Activated T-helper 17 cell treated with anti-CD3 and anti-CD28 coated beads, Interleukin-2, amount 50 U/mL, for 72 hours (primary cell): ENCODE measurements at regions not wholly inside any gene's neighbourhood (a gene's known extent, or its start where the extent isn't known, plus 50 kb on each side); places are given as distances from the start of the nearest gene placed in this dataset.
A peak's percentile ranks its signal among the peaks of the same experiment; 100 is the strongest.

ENCODE experiments used
- ATAC-seq: fragments of 150-1000 bp; cut with Tn5 transposase; replicated peaks from 2 replicates; pipeline ENCODE4 v1.10.0; 2021; ENCODE audit warnings: mild to moderate bottlenecking, moderate library complexity
- H3K27ac Mint-ChIP-seq: one replicate; pipeline ENCODE4 v1.8.0; 2022; ENCODE audit warnings: mixed read lengths
- H3K27me3 Mint-ChIP-seq: one replicate; pipeline ENCODE4 v1.8.0; 2022; ENCODE audit warnings: mixed read lengths
- H3K36me3 Mint-ChIP-seq: one replicate; pipeline ENCODE4 v1.8.0; 2022; ENCODE audit warnings: low read depth, mild to moderate bottlenecking, mixed read lengths
- H3K4me1 Mint-ChIP-seq: one replicate; pipeline ENCODE4 v1.8.0; 2022; ENCODE audit warnings: mixed read lengths
- H3K4me3 Mint-ChIP-seq: one replicate; pipeline ENCODE4 v1.8.0; 2022; ENCODE audit warnings: mild to moderate bottlenecking, mixed read lengths
- H3K9me3 Mint-ChIP-seq: one replicate; pipeline ENCODE4 v1.8.0; 2022; ENCODE audit warnings: mixed read lengths

DNA sequence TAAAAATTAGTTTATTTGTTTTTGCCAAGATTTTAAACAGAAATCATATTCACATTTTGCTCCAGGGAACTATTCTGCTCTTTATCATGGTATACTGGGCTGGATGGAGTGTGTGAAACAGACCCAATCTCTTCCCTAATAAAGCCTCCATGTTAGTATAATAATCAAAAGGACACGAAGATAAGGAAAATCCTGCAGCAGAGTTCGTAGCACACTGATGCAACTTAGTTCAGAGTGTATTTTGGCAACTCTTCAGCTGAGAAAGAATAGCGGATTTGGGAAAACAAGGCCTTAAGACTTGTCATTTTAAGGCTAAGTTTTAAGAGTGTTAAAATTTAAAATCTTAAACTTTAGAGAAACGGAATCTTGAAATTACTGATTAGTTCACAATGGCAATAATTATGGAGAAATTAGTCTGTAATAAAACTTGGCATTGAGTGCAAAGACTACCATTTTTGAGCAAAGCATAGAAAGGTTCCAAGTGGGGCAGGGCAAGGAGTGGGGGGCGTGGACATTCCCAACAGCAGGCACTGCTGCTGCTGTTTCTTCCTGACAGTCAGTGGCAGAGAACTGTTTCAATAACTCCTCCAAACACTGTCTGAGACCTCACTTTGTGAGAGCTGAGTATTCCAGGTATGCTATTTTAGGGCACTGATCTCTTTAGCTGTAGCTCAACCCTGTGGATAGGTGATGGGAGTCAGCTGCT is 225.0 kb downstream of the HRH4 start:
- no peak overlapping the region for H3K27ac Mint-ChIP-seq
- ATAC-seq, result no peak
- H3K36me3 Mint-ChIP-seq, result no peaks in the 10 kb centered on the region
- no peak overlapping the region for H3K4me3 Mint-ChIP-seq
- H3K27me3 Mint-ChIP-seq, result peaks cover 8% of the 10 kb centered on the region
- no peaks in the 10 kb centered on the region for H3K9me3 Mint-ChIP-seq
- no peaks in the 10 kb centered on the region for H3K4me1 Mint-ChIP-seq

DNA sequence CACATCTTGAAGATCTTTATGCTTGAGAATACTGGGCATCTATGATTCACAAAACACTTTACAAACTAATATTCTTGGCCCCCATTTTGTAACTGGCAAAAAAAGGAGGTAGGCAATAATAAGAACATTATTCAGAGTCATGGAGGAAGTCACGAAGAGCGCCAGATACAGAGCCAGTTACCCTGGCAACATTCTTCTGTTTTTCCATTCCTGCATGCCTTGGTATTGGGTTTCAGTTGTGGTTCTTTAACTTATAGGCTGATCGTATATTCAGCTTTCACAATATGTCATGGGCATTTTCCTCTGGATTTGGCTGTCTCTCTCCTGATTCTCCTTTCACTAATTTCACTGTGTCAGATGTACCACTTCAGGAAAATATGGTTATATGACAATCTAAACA is 234.7 kb downstream of the HRH4 start:
- Mint-ChIP-seq H3K36me3 (no peaks in the 10 kb centered on the region), H3K4me3 (no peak overlapping the region), H3K27ac (no peak overlapping the region), H3K27me3 (peaks cover 25% of the 10 kb centered on the region), H3K9me3 (peaks cover 15% of the 10 kb centered on the region), H3K4me1 (no peaks in the 10 kb centered on the region)
- ATAC-seq, result no peak

GRCh38 chr18:24702001-24702515 is 241.6 kb downstream of the HRH4 start:
- H3K36me3 Mint-ChIP-seq, result no peaks in the 10 kb centered on the region
- peaks cover 44% of the 10 kb centered on the region for H3K27me3 Mint-ChIP-seq
- no peak overlapping the region for H3K27ac Mint-ChIP-seq
- no peaks in the 10 kb centered on the region for H3K4me1 Mint-ChIP-seq
- no peak overlapping the region for H3K4me3 Mint-ChIP-seq
- H3K9me3 Mint-ChIP-seq, result peaks cover 7% of the 10 kb centered on the region
- ATAC-seq, result no peak

DNA sequence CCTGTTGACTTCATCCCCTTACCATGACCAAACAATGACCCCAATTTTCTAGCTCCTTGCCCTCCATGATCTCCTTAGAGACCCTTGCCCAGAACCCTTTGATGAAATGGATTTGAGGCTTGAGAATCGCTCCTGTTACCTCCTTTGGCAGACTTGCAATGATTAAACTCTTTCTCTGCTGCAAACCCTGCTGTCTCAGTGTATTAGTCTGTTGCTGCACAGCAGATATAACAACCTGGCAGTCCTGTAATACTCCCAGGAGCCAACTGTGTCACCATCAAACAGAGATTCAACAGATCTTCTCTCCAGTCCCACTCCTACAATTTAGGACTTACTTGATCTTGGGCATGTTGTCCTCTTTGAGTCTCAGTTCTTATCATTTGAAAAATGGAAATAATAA is 242.9 kb downstream of the HRH4 start:
- peaks cover 7% of the 10 kb centered on the region for H3K9me3 Mint-ChIP-seq
- H3K4me1 Mint-ChIP-seq, result no peaks in the 10 kb centered on the region
- no peak for ATAC-seq
- H3K27me3 Mint-ChIP-seq, result peaks cover 41% of the 10 kb centered on the region
- no peaks in the 10 kb centered on the region for H3K36me3 Mint-ChIP-seq
- H3K27ac Mint-ChIP-seq, result no peak overlapping the region
- no peak overlapping the region for H3K4me3 Mint-ChIP-seq

DNA sequence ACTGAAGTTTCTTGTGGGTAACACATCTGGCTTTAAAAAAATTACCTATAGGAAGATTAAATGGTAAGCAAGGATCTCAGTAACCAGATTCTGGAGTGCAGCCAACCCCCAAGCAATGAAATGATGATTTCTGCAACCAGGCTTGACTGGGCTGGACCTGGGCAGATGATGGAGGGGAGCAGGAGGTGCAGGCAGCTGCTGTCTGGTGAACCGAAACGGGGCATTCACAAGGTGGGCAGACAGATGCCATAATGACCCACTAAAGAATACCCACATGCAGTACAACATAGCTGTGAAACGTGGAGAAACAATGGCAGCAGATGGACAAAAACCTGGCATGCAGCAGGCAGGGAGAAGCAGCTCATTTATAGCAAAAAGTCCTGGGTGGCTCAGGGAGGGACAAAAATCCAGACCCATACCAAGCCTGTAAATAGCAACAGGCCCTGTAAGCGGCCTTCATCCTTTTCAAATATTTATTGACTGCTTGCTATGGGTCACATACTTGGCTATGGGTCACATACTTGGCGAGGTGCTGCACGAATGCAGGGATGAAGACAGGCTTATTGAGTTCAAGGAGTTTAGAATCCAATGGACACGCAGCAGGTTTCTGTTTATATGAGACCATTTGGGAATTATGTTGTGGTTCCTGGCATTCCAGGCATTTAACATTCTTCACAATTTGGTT is 244.7 kb downstream of the HRH4 start:
- H3K4me1 Mint-ChIP-seq, result no peaks in the 10 kb centered on the region
- H3K36me3 Mint-ChIP-seq, result no peaks in the 10 kb centered on the region
- H3K27me3 Mint-ChIP-seq, result peaks cover 26% of the 10 kb centered on the region
- H3K4me3 Mint-ChIP-seq, result no peak overlapping the region
- no peak for ATAC-seq
- peaks cover 7% of the 10 kb centered on the region for H3K9me3 Mint-ChIP-seq
- no peak overlapping the region for H3K27ac Mint-ChIP-seq

DNA sequence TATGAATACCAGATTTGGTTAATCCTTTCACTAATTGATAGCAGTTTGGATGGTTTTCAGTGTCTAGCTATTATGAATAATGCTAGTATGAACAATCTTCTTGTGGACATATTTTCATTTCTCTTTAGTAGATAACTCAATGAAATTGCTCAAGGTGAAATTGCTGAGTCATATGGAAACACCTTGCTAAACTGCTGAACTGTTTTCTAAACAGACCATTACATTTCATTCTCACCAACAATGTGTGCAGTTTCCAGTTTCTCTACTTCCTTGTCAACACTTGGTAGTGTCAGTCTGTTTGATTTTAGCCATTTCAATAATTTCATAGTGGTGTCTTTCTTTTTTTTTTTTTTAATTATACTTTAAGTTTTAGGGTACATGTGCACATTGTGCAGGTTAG is 250.0 kb downstream of the HRH4 start:
- no peaks in the 10 kb centered on the region for H3K36me3 Mint-ChIP-seq

GRCh38 chr18:24719791-24720190 is 259.4 kb downstream of the HRH4 start:
- H3K4me1 Mint-ChIP-seq, result no peaks in the 10 kb centered on the region
- H3K4me3 Mint-ChIP-seq, result no peak overlapping the region
- no peak overlapping the region for H3K27ac Mint-ChIP-seq
- H3K36me3 Mint-ChIP-seq, result no peaks in the 10 kb centered on the region
- H3K27me3 Mint-ChIP-seq, result peaks cover 30% of the 10 kb centered on the region
- no peaks in the 10 kb centered on the region for H3K9me3 Mint-ChIP-seq
- no peak for ATAC-seq

More for the DNA sequence above, 250.0 kb downstream of the HRH4 start:
- Mint-ChIP-seq H3K9me3 (no peaks in the 10 kb centered on the region), H3K4me3 (no peak overlapping the region), H3K4me1 (no peaks in the 10 kb centered on the region), H3K27me3 (peaks cover 4% of the 10 kb centered on the region), H3K27ac (no peak overlapping the region)
- peak; percentile 21 for ATAC-seq

GRCh38 chr18:24721388-24721787 is 261.0 kb downstream of the HRH4 start:
- Mint-ChIP-seq H3K27ac (no peak overlapping the region), H3K27me3 (peaks cover 30% of the 10 kb centered on the region), H3K36me3 (no peaks in the 10 kb centered on the region)

GRCh38 chr18:24725644-24726415 is 265.4 kb downstream of the HRH4 start:
- H3K4me1 Mint-ChIP-seq, result no peaks in the 10 kb centered on the region
- no peak overlapping the region for H3K27ac Mint-ChIP-seq
- no peak for ATAC-seq
- no peaks in the 10 kb centered on the region for H3K36me3 Mint-ChIP-seq
- no peaks in the 10 kb centered on the region for H3K9me3 Mint-ChIP-seq
- no peak overlapping the region for H3K4me3 Mint-ChIP-seq
- peaks cover 25% of the 10 kb centered on the region for H3K27me3 Mint-ChIP-seq

More at GRCh38 chr18:24721388-24721787, 261.0 kb downstream of the HRH4 start:
- Mint-ChIP-seq H3K4me3 (no peak overlapping the region), H3K4me1 (no peaks in the 10 kb centered on the region), H3K9me3 (no peaks in the 10 kb centered on the region)
- ATAC-seq, result no peak

DNA sequence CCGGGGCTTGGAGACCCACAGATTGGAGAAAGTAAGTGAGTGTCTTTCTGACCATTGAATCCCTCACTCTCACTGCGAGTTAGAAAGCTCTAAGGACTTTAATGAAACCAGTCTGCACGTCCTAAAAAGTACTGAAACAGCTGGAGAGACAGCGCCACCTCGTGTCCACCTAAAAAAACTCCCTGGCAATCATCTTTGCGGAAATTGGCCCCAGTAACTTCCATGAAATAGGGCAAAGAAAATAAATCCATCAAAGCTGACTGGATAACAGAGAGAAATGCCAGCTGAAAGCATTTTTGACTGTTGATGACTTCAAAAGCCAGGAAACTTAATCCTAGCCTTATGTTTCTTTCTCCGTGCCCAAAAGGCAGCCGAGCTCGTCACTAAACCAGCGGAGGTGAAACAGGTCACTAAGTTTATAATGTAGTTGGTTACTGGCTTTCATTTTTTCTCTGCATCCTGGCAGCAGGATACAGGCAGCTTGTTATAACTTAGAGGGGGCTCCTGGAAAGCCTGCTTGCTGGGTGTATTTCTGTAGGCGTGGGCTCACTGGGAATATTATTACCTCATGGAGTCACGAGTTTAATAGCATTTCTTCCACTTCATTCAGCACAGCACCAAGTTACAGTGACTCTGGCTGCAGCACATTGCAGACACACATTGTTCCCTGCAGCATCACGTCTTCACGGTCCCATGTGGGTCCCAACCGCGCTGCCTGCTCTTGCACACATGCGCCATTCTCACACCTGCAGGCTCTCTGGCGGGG is 266.5 kb downstream of the HRH4 start:
- Mint-ChIP-seq H3K36me3 (no peaks in the 10 kb centered on the region), H3K27ac (no peak overlapping the region)

GRCh38 chr18:24727685-24728084 is 267.2 kb downstream of the HRH4 start:
- no peaks in the 10 kb centered on the region for H3K4me1 Mint-ChIP-seq
- ATAC-seq, result no peak
- H3K9me3 Mint-ChIP-seq, result no peaks in the 10 kb centered on the region
- no peak overlapping the region for H3K4me3 Mint-ChIP-seq
- H3K36me3 Mint-ChIP-seq, result no peaks in the 10 kb centered on the region
- no peak overlapping the region for H3K27ac Mint-ChIP-seq
- H3K27me3 Mint-ChIP-seq, result peaks cover 15% of the 10 kb centered on the region

More for the DNA sequence above, 266.5 kb downstream of the HRH4 start:
- Mint-ChIP-seq H3K27me3 (peaks cover 18% of the 10 kb centered on the region), H3K9me3 (no peaks in the 10 kb centered on the region), H3K4me3 (no peak overlapping the region), H3K4me1 (no peaks in the 10 kb centered on the region)
- peak; percentile 28 for ATAC-seq

GRCh38 chr18:24731158-24731557 is 270.7 kb downstream of the HRH4 start:
- Mint-ChIP-seq H3K4me3 (no peak overlapping the region), H3K4me1 (no peaks in the 10 kb centered on the region), H3K27ac (no peak overlapping the region), H3K27me3 (peaks cover 12% of the 10 kb centered on the region), H3K9me3 (no peaks in the 10 kb centered on the region), H3K36me3 (no peaks in the 10 kb centered on the region)
- ATAC-seq, result no peak

GRCh38 chr18:24731981-24732380 is 271.5 kb downstream of the HRH4 start:
- H3K27me3 Mint-ChIP-seq, result peaks cover 12% of the 10 kb centered on the region
- no peaks in the 10 kb centered on the region for H3K9me3 Mint-ChIP-seq
- no peak overlapping the region for H3K4me3 Mint-ChIP-seq
- ATAC-seq, result no peak
- H3K4me1 Mint-ChIP-seq, result no peaks in the 10 kb centered on the region
- H3K36me3 Mint-ChIP-seq, result no peaks in the 10 kb centered on the region
- no peak overlapping the region for H3K27ac Mint-ChIP-seq

DNA sequence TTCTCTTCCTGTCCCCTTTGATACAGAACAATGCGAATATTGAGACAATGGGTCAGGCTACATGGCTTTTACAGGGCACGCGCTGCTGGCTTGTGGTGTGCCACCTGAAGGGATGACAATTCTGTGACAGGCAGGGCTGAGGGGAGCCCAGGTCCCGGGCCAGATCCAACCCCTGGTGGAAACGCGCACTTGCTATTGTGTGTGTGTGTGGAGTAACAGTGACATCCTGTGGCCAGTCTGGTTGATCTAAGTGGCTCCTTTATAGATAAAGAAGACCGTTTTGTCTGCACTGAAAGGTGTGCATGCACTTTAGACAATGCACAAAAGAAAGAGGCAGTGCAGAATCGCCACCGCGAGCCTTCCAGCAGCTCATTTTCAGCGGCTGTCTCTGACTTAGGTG is 273.6 kb downstream of the HRH4 start:
- H3K9me3 Mint-ChIP-seq, result no peaks in the 10 kb centered on the region
- peaks cover 9% of the 10 kb centered on the region for H3K27me3 Mint-ChIP-seq
- H3K36me3 Mint-ChIP-seq, result no peaks in the 10 kb centered on the region
- H3K27ac Mint-ChIP-seq, result no peak overlapping the region
- no peaks in the 10 kb centered on the region for H3K4me1 Mint-ChIP-seq
- no peak overlapping the region for H3K4me3 Mint-ChIP-seq
- no peak for ATAC-seq
